NCI-H2196 treated with DMSO at 0.1 percent for 48 hours (cell line): ENCODE measurements at regions not wholly inside any gene's neighbourhood (a gene's known extent, or its start where the extent isn't known, plus 50 kb on each side); places are given as distances from the start of the nearest gene placed in this dataset.

Experiments
- DNase-seq: peaks from one replicate; lab custom pipeline; 2025; ENCODE audit not compliant: unreplicated experiment; lab: John Stamatoyannopoulos, UW

- DNase-seq: no peak
Measured at GRCh38 chr18:22040533-22040932, 128.9 kb upstream of the GATA6 start.

DNA sequence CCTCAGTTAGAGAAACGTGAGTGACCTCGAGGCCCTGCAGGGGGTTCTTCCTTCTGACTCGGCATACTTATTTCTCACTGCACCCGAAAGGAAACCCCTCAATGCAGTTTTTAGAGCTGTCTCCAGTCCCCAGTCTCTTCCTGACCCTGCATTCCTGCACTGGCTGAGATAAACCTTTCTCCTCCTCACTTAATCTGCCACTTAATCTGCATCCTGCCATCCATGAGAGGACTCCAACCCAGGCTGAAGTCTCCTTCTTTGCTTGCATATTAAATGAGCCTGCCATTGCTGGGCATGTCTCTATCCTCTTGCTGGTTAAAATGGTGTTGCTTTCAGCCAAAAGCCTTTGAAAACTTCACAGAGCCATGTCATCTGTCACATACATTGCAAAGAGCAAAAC lies 125.6 kb upstream of the GATA6 start:
- DNase-seq: no peak

GRCh38 chr18:22044474-22045220 lies 124.7 kb upstream of the GATA6 start:
- DNase-seq: no peak

DNA sequence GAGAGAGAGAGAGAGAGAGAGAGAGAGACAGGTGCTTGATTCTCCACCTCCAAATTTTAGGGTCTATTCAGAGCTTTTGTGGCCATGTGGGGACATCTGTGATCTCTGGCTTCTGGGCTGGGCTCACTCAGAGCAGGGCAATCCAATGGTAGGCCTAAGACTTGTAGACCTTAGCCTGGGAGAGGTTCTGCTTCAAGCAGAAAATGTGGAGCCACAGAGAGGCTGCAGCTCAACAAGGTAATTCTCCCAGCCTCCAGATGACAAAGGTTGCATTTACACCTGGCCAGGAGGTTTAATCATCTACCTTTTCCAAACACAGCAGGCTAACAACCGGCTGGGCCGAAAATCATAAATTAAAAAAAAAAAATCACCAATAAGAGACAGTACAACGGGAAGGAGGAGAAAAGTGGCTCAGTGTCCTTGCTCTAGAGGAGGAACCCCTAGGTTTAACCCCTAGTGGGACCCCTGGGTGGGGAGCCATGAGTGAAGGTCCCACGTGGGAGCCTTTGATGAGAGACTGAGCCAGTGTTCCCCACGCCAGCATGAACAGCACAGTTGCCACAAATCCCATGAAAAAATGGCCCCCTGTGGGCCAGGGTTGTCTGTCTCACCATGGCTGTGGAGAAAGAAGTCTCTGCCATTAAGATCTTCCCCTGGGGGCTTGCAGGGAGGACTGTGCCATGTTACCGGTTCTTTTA lies 124.0 kb upstream of the GATA6 start:
- no peak for DNase-seq

DNA sequence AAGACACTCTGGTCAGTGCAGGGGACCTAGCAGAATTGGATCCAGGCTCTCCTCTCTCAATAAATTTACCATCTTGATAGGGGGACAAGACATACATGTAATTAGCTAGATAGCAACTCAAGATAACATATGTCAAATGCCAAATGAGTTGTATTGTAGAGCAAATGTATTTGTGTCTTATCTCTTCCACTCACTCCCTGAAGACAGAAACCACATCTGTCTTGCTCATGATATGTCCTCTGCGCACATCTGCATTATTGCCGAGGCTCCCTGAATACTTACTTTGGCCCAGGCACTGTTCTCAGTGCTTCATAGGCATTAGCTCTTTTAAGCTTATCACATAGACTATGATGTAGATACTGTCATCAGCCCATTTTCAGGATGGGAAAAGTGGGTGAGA lies 122.9 kb upstream of the GATA6 start:
- DNase-seq: no peak

- no peak for DNase-seq
Measured at GRCh38 chr18:22047485-22047884, 121.9 kb upstream of the GATA6 start.

GRCh38 chr18:22048221-22048620 lies 121.2 kb upstream of the GATA6 start:
- no peak for DNase-seq

- no peak for DNase-seq
Measured at GRCh38 chr18:22048932-22049615, 120.3 kb upstream of the GATA6 start.

DNA sequence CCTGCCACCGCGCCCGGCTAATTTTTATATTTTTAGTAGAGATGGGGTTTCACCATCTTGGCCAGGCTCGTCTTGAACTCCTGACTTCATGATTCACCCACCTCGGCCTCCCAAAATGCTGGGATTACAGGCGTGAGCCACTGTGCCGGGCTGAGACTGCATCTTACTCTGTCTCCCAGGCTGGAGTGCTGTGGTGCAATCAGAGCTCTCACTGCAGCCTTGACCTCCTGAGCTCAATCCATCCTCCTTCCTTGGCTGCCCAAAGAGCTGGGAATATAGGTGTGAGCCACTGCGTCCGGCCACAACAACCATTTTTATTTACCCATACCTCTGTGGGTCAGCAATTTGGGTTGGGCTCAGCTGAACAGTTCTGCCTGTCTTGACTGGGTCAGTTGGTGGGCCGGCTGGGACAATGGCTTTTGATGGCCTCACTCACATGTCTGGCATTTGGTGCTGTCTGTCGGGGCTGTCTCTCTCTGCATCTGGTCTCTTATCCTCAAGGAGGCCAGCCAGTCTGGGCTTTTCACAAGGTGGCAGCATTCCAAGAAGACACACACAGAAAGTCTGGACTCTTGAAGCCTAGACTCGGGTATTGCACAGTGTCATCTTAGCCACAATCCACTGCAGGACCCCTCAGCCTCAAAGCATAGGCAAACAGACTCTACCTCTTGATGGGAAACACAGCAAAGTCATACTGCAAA lies 116.8 kb upstream of the GATA6 start:
- no peak for DNase-seq

GRCh38 chr18:22055466-22056238 lies 113.7 kb upstream of the GATA6 start:
- no peak for DNase-seq

GRCh38 chr18:22056950-22057349 lies 112.4 kb upstream of the GATA6 start:
- DNase-seq: no peak

DNA sequence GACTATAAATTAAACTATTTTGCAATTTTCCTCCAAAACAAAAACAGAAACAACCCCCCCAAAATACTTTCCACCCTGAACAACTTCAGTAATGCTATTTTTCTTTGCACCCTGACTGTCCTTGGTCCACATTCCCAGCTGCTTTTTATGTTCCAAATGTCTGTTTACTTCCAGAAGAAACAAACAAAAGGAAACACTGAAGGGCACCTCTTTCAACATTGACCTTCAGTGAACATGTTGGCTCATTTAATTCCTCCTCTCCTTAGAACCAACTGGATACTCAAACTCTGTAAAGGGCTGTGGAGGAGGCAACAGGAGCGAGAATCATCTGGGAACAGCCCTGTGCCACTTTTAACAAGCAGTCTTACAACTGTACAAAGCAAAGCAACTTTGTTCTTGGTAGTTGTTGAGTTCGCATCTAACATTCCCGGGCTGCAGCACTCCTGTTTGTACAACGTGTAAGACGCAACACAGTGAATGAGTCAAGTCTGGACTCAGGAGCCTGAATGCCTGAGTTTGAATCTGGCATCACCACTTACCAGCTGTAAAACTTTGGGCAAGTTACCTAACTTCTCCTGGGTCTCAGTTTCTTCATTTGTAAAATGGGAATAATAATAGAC lies 111.4 kb upstream of the GATA6 start:
- no peak for DNase-seq

GRCh38 chr18:22060361-22060760 lies 109.0 kb upstream of the GATA6 start:
- no peak for DNase-seq

- DNase-seq: no peak
Measured at GRCh38 chr18:22063102-22063501, 106.3 kb upstream of the GATA6 start.

DNA sequence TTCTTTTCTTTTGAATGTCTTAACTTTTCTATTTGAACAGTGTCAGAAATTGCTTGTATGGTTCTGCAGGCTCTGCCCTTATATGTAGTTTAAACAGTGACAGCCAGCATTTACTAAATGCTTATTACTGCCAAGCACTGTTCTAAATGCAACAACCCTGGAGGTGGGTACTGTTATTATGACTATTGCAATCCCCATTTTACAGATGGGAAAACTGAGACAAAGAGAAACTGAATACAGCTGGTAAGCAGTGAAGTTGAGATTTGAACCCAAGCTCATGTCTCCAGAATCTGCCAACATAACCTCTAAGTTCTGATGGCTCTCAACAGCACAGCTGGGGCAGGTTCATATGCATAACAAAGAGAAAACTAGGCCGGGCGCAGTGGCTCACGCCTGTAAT lies 105.7 kb upstream of the GATA6 start:
- DNase-seq: no peak

GRCh38 chr18:22064581-22064980 lies 104.8 kb upstream of the GATA6 start:
- DNase-seq: no peak

- no peak for DNase-seq
Measured at GRCh38 chr18:22065311-22065710, 104.1 kb upstream of the GATA6 start.

- no peak for DNase-seq
Measured at GRCh38 chr18:22066083-22066485, 103.3 kb upstream of the GATA6 start.

GRCh38 chr18:22067109-22067508 lies 102.3 kb upstream of the GATA6 start:
- DNase-seq: no peak

DNA sequence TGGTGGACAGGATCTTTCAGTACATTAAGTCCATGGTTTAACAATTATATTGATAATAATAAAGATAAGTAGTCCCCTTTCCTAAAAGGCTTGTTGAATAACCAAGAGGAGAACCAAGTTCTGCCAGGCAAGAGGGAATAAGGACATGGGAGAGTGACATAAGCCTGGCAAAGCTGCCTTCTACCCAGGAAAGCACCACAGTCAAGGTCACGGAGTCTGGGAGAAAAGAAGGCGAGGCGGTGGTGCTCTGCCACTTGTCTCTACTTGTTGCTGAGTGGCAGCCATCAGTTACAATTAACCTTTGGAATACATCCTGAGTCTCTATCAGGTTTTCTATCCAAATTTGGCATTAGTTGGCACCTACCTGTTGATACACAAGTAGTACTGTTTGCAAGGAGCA lies 101.7 kb upstream of the GATA6 start:
- DNase-seq: no peak
